ENCODE measurements at regions not wholly inside any gene's neighbourhood (a gene's known extent, or its start where the extent isn't known, plus 50 kb on each side); places are given as distances from the start of the nearest gene placed in this dataset.

DNA sequence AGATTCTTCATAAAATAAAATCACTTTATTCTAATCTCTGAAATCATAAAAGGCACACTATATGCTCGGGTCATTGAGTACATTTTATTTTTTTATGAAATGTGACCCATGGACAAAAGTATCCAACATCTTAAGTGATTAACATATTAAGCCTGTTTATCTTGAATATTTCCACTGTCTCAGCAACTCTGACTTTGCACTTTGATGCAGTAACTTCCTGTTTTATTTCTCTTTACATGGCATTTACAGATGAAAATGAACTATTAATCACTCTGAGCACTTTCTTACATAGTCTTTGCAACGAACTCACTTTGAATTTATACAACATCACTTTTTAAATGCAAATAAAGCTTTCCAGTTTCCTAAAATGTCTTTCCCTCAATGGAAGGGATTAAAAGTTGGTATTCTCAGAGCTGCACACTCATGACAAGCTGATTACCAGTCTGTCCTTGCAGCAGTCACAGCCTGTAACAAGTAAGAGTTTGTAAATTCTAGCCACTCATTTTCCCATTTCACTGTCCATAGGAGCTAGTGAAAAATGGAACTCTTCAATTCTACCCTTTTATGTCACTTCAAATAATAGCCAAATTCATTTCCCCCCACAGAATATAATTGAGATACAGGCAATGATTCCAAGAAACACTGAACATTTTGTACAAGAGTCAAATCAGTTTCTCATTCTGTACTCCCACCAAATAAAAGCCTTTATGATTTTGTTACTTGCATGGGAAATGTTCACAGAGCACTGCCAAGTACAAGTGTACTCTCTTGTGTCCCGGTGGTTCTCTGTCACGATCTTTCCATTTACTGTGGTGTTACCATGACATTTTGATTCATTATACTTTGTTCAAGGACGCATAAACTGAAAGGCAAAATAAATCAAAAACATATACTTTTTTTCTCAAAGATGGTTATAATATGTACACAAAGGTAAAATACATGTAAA is 1968.9 kb downstream of the PCDH9 start:
- Histone ChIP-seq H3K9me2 (replicated peaks; ENCODE audit: insufficient read depth, low read length) (no peaks in the 10 kb centered on the region), H3K9me3 (ENCODE audit: insufficient read depth, low read length) (peaks cover 8% of the 10 kb centered on the region; the same call in 1 of the 2 replicates), H3F3A (ENCODE audit: insufficient read depth) (peaks cover 6% of the 10 kb centered on the region; the same call in 1 of the 2 replicates), H4K20me1 (ENCODE audit: low read depth, low read length) (no peaks in the 10 kb centered on the region), H3K4me3 (ENCODE audit: insufficient read depth, low read length, poor library complexity, severe bottlenecking) (peak overlapping the region; percentile 40), H3K36me3 (ENCODE audit: low read length) (no peaks in the 10 kb centered on the region), H3K79me2 (ENCODE audit: insufficient read depth, low read length) (no peaks in the 10 kb centered on the region), H3K27ac (ENCODE audit: low read depth, low read length) (peak overlapping the region; percentile 40), H3K27me3 (ENCODE audit: low read length) (no peaks in the 10 kb centered on the region), H3K9ac (ENCODE audit: low read length) (peak overlapping the region; percentile 41), H2AFZ (ENCODE audit: low read depth, low read length, severe bottlenecking) (peak overlapping the region; percentile 78), H3K4me2 (ENCODE audit: low read depth, low read length, poor library complexity, severe bottlenecking) (peak overlapping the region; percentile 93)
- TF ChIP-seq EZH2phosphoT487 (conservative IDR thresholded peaks at IDR 0.05; ENCODE audit: low read length), result no peak
- TF ChIP-seq, protein P1, sequence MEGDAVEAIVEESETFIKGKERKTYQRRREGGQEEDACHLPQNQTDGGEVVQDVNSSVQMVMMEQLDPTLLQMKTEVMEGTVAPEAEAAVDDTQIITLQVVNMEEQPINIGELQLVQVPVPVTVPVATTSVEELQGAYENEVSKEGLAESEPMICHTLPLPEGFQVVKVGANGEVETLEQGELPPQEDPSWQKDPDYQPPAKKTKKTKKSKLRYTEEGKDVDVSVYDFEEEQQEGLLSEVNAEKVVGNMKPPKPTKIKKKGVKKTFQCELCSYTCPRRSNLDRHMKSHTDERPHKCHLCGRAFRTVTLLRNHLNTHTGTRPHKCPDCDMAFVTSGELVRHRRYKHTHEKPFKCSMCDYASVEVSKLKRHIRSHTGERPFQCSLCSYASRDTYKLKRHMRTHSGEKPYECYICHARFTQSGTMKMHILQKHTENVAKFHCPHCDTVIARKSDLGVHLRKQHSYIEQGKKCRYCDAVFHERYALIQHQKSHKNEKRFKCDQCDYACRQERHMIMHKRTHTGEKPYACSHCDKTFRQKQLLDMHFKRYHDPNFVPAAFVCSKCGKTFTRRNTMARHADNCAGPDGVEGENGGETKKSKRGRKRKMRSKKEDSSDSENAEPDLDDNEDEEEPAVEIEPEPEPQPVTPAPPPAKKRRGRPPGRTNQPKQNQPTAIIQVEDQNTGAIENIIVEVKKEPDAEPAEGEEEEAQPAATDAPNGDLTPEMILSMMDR (IDR thresholded peaks at IDR 0.05; ENCODE audit: insufficient read depth, low read length, poor library complexity, severe bottlenecking), result no peak

GRCh38 chr13:65240773-65241172 is 1989.4 kb downstream of the PCDH9 start:
- H3K36me3 ChIP-seq (ENCODE audit: low read length), result peaks cover 6% of the 10 kb centered on the region; the same call in 1 of the 2 replicates
- H3K4me3 ChIP-seq (ENCODE audit: insufficient read depth, low read length, poor library complexity, severe bottlenecking), result no peak overlapping the region
- no peaks in the 10 kb centered on the region for H3K79me2 ChIP-seq (ENCODE audit: insufficient read depth, low read length)
- no peaks in the 10 kb centered on the region for H3F3A ChIP-seq (ENCODE audit: insufficient read depth)
- H3K4me2 ChIP-seq (ENCODE audit: low read depth, low read length, poor library complexity, severe bottlenecking), result no peak overlapping the region
- no peaks in the 10 kb centered on the region for H3K27me3 ChIP-seq (ENCODE audit: low read length)
- no peak overlapping the region for H3K27ac ChIP-seq (ENCODE audit: low read depth, low read length)
- no peak overlapping the region for H3K9ac ChIP-seq (ENCODE audit: low read length)
- H3K9me3 ChIP-seq (ENCODE audit: insufficient read depth, low read length), result no peaks in the 10 kb centered on the region; the same call in 1 of the 2 replicates
- H4K20me1 ChIP-seq (ENCODE audit: low read depth, low read length), result no peaks in the 10 kb centered on the region
- no peaks in the 10 kb centered on the region; the same call in 1 of the 2 replicates for H3K9me2 ChIP-seq (replicated peaks; ENCODE audit: insufficient read depth, low read length)
- TF ChIP-seq EZH2phosphoT487 (conservative IDR thresholded peaks at IDR 0.05; ENCODE audit: low read length), result no peak
- TF ChIP-seq, protein P1 (IDR thresholded peaks at IDR 0.05; ENCODE audit: insufficient read depth, low read length, poor library complexity, severe bottlenecking), result no peak
- H2AFZ ChIP-seq (ENCODE audit: low read depth, low read length, severe bottlenecking), result peak overlapping the region; percentile 64

- peaks cover 6% of the 10 kb centered on the region; the same call in 1 of the 2 replicates for H3K36me3 ChIP-seq (ENCODE audit: low read length)
- H3K9me3 ChIP-seq (ENCODE audit: insufficient read depth, low read length), result no peaks in the 10 kb centered on the region; the same call in 1 of the 2 replicates
- H3K4me3 ChIP-seq (ENCODE audit: insufficient read depth, low read length, poor library complexity, severe bottlenecking), result no peak overlapping the region
- no peaks in the 10 kb centered on the region for H4K20me1 ChIP-seq (ENCODE audit: low read depth, low read length)
- H3K9ac ChIP-seq (ENCODE audit: low read length), result no peak overlapping the region
- H2AFZ ChIP-seq (ENCODE audit: low read depth, low read length, severe bottlenecking), result no peak overlapping the region
- no peak for TF ChIP-seq EZH2phosphoT487 (conservative IDR thresholded peaks at IDR 0.05; ENCODE audit: low read length)
- TF ChIP-seq, protein P1 (IDR thresholded peaks at IDR 0.05; ENCODE audit: insufficient read depth, low read length, poor library complexity, severe bottlenecking), result no peak
- H3K4me2 ChIP-seq (ENCODE audit: low read depth, low read length, poor library complexity, severe bottlenecking), result no peak overlapping the region
- H3K9me2 ChIP-seq (replicated peaks; ENCODE audit: insufficient read depth, low read length), result no peaks in the 10 kb centered on the region
- H3K27me3 ChIP-seq (ENCODE audit: low read length), result no peaks in the 10 kb centered on the region
- H3F3A ChIP-seq (ENCODE audit: insufficient read depth), result no peaks in the 10 kb centered on the region
- H3K27ac ChIP-seq (ENCODE audit: low read depth, low read length), result no peak overlapping the region
- no peaks in the 10 kb centered on the region for H3K79me2 ChIP-seq (ENCODE audit: insufficient read depth, low read length)
These were observed 1993.2 kb downstream of the PCDH9 start for GRCh38 chr13:65236841-65237418.

Data from SU-DHL-6 (cell line).